Thyroid gland (tissue), 4 donors: ENCODE measurements at regions not wholly inside any gene's neighbourhood (a gene's known extent, or its start where the extent isn't known, plus 50 kb on each side); places are given as distances from the start of the nearest gene placed in this dataset.

Experiments used
- CTCF ChIP-seq, 6 experiments: fragments of 200-600 bp in 3 of 6; fragments of 450-650 bp in 3 of 6; sonication (generic) in 3 of 6; IDR thresholded peaks; one replicate each; pipeline ENCODE4 v1.5.1; 2016 to 2019; ENCODE audit warnings: antibody characterized with exemption in 6 of 6, mild to moderate bottlenecking in 2 of 6, inconsistent platforms in 1 of 6, moderate library complexity in 1 of 6
- POLR2A ChIP-seq, 2 donors: fragments of 450-650 bp; IDR thresholded peaks; one replicate each; pipeline ENCODE4 v1.6.1; 2017; ENCODE audit warnings: antibody characterized with exemption in 2 of 2, mild to moderate bottlenecking in 2 of 2, moderate library complexity in 1 of 2

- TF ChIP-seq POLR2A (IDR thresholded peaks at IDR 0.05) (no peak), CTCF (IDR thresholded peaks at IDR 0.05) (no peak)
Measured at GRCh38 chr1:81513796-81514354, 286.9 kb upstream of the ADGRL2 start.
